CD4-positive, alpha-beta T cell treated with Interferon gamma for 1 hour (primary cell): ENCODE measurements at regions not wholly inside any gene's neighbourhood (a gene's known extent, or its start where the extent isn't known, plus 50 kb on each side); places are given as distances from the start of the nearest gene placed in this dataset.

Experiments
- DNase-seq: peaks from one replicate; pipeline ENCODE4 v3.0.0-alpha.2; 2020

DNA sequence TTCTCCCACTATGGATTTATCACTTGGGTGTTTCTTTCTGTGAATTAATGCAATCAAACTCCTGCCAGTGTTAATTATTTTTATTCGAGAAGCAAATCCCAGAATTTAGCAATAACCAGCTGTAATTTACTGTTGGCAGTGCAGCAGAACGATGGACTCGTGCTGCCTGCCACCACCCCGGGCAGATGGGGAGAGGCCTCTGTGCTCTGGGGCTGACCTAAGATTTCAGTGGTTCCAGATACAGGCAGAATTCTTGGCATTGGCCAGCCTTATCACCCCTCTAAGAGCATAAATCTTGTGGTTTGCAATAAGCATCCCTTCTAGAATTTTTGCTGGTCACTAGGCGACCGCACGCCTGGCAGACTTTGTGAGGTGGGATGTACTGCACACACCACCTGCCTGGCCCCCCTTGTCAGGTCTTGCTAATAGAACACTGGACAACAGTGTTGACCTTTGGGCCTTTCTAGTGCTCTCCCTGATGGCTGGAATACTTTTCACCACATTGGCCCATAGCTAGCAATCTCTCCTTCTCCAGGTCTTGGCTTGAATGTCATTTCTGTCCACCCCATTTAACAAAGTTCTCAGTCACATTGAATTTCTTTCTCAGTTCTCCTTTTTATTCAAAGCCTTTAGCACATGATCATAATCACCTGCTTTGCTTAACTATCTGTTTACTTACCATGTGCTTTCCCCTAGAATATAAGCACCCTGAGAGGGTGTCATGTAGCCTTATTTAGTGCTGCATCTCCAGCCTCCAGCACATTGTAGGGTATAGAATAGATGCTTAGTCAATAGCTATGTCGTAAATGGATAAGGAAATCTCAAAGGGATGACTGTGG is 122.1 kb upstream of the DYNLRB2 start:
- DNase-seq = no peak

GRCh38 chr16:80417706-80418271 is 123.0 kb upstream of the DYNLRB2 start:
- no peak for DNase-seq

GRCh38 chr16:80408014-80408413 is 132.8 kb upstream of the DYNLRB2 start:
- no peak for DNase-seq

- no peak for DNase-seq
Measured at GRCh38 chr16:80407265-80407987, 133.4 kb upstream of the DYNLRB2 start.

DNA sequence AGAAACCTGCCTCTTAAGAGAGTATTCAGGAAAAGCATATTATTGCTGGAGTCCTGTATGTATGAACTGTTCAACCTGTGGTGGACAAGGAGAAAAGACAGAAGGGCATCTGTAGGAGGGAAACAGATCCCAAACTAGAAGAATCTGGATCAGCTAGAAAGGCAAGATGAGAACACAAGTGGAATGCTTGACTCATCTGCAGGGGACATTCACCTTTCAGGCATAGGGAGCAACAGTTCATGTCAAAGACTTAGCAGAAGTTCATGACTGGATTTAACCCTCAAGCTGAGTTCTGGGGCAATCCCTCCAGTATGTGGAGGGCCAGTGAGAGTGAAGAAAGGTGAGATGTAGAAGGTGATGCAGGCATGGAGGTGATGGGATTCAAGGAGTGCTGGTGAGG is 135.9 kb upstream of the DYNLRB2 start:
- DNase-seq = no peak

DNA sequence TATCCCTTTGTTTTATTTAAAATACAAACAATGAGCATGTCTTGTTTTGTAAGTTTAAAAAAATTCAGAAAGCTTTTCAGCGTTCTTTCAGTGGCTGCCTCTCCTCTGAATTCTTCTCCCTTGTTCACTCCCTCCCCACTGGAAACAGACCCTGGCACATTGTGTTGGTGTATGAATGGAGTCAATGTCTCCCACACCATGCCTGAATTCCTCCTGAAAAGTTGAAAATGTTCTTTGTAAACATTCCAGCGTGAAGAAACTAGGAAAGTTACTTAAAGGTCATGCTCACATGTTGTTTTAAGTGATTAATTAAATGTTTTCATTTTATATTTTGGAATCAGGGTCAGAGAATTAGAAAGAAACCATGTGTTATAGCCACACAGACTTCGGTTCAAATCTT is 136.9 kb upstream of the DYNLRB2 start:
- DNase-seq = no peak

DNA sequence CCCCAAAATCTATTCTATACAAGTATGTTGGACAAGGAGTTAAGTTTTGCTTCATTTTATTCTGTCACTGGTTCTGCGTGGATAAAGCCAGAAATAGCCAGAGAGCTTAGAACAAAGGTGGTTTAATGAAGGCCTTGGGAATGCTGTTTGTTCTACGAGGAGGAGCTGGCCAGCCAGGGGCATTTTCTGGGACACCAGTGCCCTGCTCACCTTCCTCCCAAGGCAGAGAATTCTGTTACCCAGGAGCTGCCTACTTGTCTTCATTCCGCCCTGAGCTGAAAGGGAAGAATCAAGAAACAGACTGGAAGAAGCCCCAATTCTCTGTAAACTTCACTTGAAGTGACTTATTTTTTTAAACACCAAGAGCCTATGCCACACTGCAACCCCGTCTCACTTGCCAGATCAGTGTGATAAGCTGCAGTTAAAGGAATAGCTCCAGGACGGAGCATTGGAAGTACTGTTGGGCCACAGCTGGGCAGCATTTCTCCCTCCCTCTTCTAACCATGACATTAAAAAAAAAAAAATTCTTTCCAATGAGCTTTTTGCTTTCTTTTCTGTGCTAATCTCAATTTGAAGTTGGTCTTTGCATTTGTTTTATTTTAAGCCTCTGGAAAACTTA is 149.8 kb upstream of the DYNLRB2 start:
- DNase-seq = no peak

DNA sequence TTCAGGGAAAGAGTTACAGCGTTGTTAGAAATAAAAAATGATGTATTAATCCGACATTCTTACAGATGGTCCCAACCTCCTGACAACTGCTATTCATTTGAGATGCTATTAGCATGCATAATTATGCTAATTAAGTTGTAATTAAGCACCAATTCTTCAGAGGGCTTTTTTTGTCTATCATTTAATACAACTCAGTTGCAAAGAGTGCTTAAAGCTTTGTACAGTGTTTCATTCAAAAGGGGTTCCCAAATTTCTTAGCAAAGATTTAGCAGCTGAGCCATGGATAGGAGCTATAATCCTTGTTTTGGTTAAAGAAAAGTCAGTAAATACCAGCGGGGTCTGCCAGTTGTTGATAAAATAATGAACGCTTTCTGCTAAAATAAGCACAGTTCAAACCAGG is 150.7 kb upstream of the DYNLRB2 start:
- no peak for DNase-seq

DNA sequence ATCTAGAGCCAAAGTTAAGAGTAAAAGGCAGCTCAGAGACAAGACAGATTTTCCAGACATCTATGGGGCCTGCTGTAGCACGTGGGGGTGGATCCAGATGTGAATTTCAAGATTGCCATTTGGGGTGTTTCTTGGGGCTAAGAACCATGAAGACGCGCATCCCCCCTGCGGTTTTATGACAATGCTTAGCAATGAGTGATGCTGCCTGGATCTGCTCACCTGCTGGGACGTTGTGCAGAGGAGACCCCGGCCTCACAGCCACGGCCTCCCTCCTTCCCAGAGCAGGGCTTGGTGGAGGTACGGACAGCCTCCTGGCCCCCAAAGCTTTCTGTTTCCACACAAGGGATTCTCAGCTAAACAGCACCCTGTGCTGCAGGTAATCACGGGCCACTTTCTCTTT is 151.5 kb upstream of the DYNLRB2 start:
- DNase-seq = no peak

GRCh38 chr16:80387318-80387921 is 153.4 kb upstream of the DYNLRB2 start:
- DNase-seq = no peak

GRCh38 chr16:80384862-80385261 is 155.9 kb upstream of the DYNLRB2 start:
- no peak for DNase-seq

DNA sequence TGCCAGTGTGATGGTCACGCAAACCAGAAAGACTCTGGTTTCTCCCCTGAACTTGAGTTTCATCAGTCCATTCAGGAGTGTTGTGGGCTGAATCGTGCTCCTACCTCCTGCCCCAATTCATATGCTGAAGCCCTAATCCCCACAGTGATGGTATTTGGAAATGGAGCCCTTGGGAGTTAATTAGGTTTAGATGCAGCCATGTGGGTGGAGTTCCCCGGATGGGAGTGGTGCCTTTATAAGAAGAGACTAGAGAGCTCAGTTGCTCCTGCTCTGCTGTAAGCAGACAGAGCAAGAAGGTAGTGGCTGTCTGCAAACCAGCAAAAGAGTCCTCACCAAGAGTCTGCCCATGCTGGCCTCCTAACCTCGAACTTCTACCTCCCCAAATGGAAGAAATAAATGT is 160.3 kb upstream of the DYNLRB2 start:
- no peak for DNase-seq

DNA sequence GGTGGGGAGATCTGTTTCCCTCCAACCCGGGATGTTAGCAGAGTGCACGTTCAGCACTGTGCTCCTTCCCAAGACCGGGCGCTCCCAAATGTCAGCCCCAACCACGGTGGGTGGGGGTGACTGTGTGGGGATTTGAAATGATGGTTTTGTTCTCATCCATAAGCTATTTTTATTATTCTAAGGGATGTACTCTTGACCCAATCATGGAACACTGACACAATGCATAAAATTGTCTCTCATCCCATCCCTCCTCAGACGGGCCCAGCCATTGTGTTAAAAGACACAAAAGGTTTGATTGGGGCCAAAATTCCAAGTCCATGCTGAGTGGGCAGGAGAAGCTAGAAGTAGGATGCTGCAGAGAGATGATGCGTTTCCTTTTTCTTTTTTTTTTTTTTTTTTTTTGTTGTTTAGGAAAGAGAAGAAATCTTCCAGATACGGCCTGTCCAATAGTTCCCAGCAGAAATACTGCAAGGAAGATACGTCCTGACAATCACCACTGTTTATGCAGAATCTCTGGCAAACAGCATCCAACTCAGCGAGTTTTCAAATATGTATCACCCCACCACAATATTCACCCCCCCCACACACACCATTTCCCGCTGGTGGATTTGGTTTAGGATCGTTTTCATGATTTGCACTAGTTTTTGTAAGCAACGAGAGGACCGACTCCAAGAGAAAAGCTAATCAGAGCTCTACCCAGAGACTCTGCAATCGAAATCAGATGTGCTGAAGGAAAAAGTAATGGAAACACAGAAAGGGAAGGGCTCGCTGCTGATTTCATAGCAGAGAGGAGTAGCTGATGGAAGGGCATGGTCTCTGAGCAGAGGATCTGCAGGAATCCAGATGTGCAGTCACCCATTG is 163.5 kb upstream of the DYNLRB2 start:
- no peak for DNase-seq

GRCh38 chr16:80375973-80376372 is 164.8 kb upstream of the DYNLRB2 start:
- DNase-seq = no peak

- DNase-seq = no peak
Measured at GRCh38 chr16:80375513-80375912, 165.3 kb upstream of the DYNLRB2 start.

DNA sequence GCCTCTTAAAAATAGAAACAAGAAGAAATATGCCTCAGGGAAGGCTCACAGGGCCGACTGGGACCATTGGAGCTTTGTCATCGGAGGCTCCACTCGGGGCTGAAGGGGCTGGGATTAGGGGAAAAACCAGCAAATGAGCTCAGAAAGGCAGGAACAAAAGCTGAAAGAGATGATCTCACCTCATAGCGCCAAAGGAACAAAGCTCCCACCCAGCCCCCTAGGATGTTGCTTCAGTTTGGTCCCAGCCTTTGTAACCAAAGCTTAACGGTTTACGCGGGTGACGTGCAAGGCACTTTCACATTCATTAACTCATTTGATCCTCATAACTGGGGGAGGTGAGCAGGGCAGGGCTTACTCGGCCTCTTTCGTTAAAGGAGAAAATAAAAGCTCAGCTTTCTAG is 168.5 kb upstream of the DYNLRB2 start:
- no peak for DNase-seq

- no peak for DNase-seq
Measured at GRCh38 chr16:80369138-80369958, 171.4 kb upstream of the DYNLRB2 start.

DNA sequence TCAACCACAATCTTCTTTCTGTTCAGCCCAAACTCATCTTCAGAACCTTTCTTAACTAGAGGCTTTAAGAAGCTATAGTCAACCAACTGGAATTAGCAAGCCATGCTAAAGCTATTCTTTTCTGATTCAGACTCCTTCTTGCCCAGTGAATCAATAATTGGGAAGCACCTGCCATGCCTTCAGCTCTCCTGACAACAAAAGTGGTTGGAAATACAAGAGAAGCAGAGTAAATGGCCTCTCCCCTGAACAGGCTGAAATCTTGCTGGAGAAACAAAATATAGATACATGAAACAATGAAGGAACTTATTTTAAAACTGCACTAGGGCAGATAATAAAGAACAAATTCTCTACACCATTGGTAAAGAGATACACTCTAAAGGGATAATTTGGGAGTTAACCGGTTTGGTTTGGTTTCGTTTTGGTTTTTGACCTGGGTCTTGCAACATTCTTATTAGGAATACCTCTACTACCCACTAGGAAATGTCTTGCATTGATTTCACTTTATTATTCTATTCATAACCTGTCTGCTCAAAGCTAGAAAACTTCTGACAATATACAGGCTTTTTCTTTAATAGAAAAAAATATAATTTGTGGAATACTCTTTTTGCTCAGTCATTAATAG is 173.6 kb upstream of the DYNLRB2 start:
- DNase-seq = no peak

DNA sequence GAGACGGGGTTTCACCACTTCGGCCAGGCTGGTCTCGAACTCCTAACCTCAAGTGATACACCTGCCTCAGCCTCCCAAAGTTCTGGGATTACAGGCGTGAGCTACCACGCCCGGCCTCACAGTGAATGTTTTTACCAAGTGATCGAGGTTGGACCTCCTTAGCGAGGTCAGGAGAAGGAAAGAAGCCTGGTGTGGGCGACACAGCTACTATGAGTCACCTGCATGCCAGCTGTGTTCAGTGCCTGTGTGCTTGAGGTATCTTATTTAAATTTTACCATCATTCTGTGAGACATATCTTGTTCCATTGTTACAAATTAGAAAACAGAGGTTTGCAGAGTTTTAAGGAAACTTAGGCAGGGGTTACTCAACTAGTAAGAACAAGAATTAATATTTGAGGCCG is 174.8 kb upstream of the DYNLRB2 start:
- no peak for DNase-seq

DNA sequence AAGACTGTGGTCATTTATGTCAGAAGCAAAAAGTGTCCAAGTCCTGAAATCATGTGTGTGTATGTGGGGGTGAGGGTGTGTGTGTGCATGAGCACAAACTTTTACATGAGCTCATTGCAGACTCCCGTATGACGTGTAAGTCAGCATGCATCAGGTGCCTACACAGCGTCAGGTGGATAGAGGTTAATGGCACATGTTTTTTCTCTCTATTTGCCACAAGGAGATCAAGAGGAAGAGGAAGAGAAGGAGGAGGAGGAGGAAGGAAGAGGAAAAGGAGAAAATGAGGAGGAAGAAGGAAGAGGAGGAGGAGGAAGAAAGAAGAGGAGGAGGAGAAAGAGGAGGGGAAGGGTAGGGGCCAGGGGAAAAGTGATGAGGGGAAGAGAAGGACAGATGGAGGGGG is 178.0 kb upstream of the DYNLRB2 start:
- DNase-seq = no peak

DNA sequence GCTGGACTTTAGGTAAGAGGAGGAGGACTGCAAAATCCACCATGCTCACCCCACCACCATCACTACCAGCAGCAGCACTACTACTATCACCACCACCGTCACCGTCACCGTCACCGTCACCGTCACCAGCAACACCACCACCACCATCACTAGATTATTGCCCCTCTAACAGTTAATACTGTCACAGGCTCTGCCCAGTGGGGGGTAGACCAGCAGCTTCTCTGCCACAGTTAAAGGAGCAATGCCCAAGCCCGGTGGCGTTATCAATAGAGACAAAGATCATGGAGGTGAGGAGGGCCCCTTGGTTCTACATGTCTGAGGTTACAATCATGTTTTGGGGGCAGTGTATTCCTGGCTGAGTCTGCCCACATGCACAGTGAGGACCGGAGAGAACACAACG is 184.4 kb upstream of the DYNLRB2 start:
- DNase-seq = no peak
